ENCODE measurements at regions not wholly inside any gene's neighbourhood (a gene's known extent, or its start where the extent isn't known, plus 50 kb on each side); places are given as distances from the start of the nearest gene placed in this dataset.

DNA sequence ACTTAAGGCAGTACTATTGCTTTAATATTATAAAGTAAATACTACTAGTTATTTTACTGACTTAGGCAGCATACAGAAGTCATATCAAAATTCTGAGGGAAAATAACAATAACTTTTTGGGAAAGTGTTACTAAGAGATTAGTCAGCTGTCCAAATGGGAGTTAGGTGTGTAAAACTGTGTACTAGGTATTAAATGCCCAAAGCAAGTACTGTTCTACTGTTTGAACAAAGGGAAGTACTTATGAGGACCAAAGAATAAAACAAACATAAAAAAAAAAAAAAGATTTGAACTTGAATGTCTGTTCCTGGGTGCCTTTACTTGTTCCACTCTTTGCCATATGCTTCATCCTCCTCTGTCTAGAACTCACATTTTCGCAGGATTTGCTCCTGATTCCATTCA, 174.4 kb downstream of the MSL3 start:
- Histone ChIP-seq H3K4me2 (ENCODE audit: low read length) (no peak overlapping the region), H3K9me2 (ENCODE audit: insufficient read depth, low read length) (no peaks in the 10 kb centered on the region), H2AFZ (ENCODE audit: low read depth, low read length) (no peak overlapping the region), H4K20me1 (ENCODE audit: insufficient read depth) (no peaks in the 10 kb centered on the region), H3K79me2 (replicated peaks; ENCODE audit: insufficient read depth, low read length) (no peaks in the 10 kb centered on the region), H3K9ac (ENCODE audit: low read length) (no peak overlapping the region), H3K9me3 (ENCODE audit: low read length) (no peaks in the 10 kb centered on the region), H3F3A (ENCODE audit: insufficient read depth, low read length, poor library complexity, severe bottlenecking) (no peaks in the 10 kb centered on the region), H3K27ac (ENCODE audit: low read length) (no peak overlapping the region), H3K36me3 (ENCODE audit: insufficient read depth, low read length) (no peaks in the 10 kb centered on the region), H3K4me3 (ENCODE audit: low read length) (no peak overlapping the region), H3K27me3 (ENCODE audit: insufficient read depth, low read depth, low read length) (no peaks in the 10 kb centered on the region)
- TF ChIP-seq TAF1 (IDR thresholded peaks at IDR 0.05; ENCODE audit: low read depth), result no peak
- TF ChIP-seq REST (IDR thresholded peaks at IDR 0.05; ENCODE audit: borderline replicate concordance), result no peak
- no peak for TF ChIP-seq CTCF (IDR thresholded peaks at IDR 0.05; ENCODE audit: poor library complexity, severe bottlenecking)

DNA sequence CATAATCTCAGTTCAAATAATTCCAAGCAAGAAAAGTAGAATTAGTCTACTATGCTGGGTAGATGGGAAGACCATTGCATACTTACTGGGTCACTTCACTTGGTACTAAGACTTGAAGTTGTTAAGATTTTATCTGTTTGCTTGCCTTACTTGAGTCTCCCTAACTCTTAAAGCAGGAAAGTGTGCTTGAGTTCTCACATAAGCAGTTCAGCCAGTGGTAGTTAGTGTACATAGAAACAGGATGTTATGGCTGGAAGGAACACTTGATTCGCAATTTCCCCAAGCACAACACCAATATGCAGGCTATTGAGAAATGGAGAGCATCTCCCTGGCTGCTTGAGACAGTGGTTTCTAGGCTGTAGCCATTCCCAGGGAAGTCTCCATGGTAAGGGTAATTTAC, 176.1 kb downstream of the MSL3 start:
- no peaks in the 10 kb centered on the region for H3K79me2 ChIP-seq (replicated peaks; ENCODE audit: insufficient read depth, low read length)
- H3K4me2 ChIP-seq (ENCODE audit: low read length), result no peak overlapping the region
- no peak overlapping the region for H3K4me3 ChIP-seq (ENCODE audit: low read length)
- H3K27me3 ChIP-seq (ENCODE audit: insufficient read depth, low read depth, low read length), result no peaks in the 10 kb centered on the region
- H3K27ac ChIP-seq (ENCODE audit: low read length), result no peak overlapping the region
- no peaks in the 10 kb centered on the region for H3F3A ChIP-seq (ENCODE audit: insufficient read depth, low read length, poor library complexity, severe bottlenecking)
- no peaks in the 10 kb centered on the region for H3K9me3 ChIP-seq (ENCODE audit: low read length)
- H4K20me1 ChIP-seq (ENCODE audit: insufficient read depth), result no peaks in the 10 kb centered on the region
- no peak overlapping the region for H2AFZ ChIP-seq (ENCODE audit: low read depth, low read length)
- H3K9ac ChIP-seq (ENCODE audit: low read length), result no peak overlapping the region
- H3K9me2 ChIP-seq (ENCODE audit: insufficient read depth, low read length), result no peaks in the 10 kb centered on the region
- TF ChIP-seq MXI1 (conservative IDR thresholded peaks at IDR 0.05; ENCODE audit: poor library complexity, severe bottlenecking) (no peak), POLR2AphosphoS5 (IDR thresholded peaks at IDR 0.05) (no peak), TAF1 (IDR thresholded peaks at IDR 0.05; ENCODE audit: low read depth) (no peak), EP300 (conservative IDR thresholded peaks at IDR 0.05; ENCODE audit: poor library complexity, severe bottlenecking) (no peak), RAD21 (conservative IDR thresholded peaks at IDR 0.05) (no peak), CTCF (IDR thresholded peaks at IDR 0.05; ENCODE audit: poor library complexity, severe bottlenecking) (no peak), SMC3 (conservative IDR thresholded peaks at IDR 0.05; ENCODE audit: poor library complexity) (no peak)
- H3K36me3 ChIP-seq (ENCODE audit: insufficient read depth, low read length), result no peaks in the 10 kb centered on the region

All from neural cell (in vitro differentiated cells).